ENCODE measurements at regions not wholly inside any gene's neighbourhood (a gene's known extent, or its start where the extent isn't known, plus 50 kb on each side); places are given as distances from the start of the nearest gene placed in this dataset.

DNA sequence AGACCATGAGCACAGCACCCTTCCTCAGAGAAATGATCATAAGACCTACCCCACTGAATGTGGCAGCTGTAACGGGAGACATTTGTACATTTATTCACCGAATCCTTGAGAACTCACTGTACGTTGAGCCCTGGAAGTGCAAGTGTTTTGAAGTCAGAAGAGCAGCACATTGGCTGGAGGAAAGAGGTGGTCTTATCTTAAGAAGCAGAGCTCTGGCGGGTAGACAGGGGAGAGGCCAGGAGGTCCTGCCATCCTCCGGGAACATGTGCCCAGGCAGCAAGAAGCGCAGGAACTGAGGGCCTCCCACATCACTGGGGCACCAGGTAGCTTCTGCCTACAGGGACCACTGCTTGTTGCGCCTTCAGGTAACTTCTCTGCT is 169.2 kb upstream of the IRF2BP2 start:
- TF ChIP-seq, protein P1, sequence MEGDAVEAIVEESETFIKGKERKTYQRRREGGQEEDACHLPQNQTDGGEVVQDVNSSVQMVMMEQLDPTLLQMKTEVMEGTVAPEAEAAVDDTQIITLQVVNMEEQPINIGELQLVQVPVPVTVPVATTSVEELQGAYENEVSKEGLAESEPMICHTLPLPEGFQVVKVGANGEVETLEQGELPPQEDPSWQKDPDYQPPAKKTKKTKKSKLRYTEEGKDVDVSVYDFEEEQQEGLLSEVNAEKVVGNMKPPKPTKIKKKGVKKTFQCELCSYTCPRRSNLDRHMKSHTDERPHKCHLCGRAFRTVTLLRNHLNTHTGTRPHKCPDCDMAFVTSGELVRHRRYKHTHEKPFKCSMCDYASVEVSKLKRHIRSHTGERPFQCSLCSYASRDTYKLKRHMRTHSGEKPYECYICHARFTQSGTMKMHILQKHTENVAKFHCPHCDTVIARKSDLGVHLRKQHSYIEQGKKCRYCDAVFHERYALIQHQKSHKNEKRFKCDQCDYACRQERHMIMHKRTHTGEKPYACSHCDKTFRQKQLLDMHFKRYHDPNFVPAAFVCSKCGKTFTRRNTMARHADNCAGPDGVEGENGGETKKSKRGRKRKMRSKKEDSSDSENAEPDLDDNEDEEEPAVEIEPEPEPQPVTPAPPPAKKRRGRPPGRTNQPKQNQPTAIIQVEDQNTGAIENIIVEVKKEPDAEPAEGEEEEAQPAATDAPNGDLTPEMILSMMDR (IDR thresholded peaks at IDR 0.05; ENCODE audit: extremely low read depth, missing control alignments) = no peak
- DNase-seq (ENCODE audit: low spot score) = peak; percentile 19

DNA sequence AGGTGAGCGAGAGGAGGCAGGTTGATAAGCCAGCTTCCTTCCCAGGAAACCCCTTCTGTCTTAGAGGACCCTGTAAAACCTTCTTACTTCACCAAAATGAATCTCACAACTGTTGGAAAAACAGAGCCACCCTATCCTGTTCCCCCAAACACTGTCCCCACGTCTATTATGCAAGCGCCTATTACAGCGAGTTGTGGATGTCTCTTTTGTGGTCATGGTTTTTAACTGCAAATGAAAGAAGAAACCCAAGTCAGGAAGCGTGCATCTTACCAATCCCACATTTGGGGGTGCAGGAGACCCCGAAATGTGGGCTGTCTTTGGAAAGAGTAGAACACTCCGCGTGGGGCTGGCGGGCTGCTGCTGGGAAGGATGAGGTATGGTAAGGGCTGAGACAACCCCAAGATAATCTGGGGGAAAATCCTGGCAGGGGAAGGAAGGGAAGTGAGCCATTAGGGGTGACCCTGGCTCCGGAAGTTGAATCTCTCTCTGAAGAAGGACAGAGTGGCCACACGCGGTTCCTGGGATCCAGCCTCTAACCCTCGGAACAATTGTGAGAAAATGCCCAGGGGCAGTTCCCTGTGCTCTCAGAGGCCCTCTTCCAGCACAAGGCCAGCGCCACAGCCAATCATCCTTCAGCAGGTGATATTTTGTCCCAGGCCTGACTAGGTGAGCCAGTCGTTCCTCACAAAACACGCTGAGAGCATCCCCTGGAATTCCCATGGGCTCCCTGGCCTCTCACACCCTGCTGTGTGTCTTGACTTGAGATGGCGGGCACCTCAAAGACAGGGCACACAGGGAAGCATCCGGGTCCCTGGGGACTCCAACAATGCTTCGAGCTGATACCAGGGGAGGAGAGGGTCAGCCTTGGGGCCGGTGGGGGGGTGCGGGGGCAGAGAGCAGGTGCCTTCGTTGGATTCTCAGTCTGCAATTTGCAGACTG is 168.5 kb upstream of the IRF2BP2 start:
- peak; percentile 29 for DNase-seq (ENCODE audit: low spot score)
- TF ChIP-seq, protein P1 (IDR thresholded peaks at IDR 0.05; ENCODE audit: extremely low read depth, missing control alignments) = no peak

DNA sequence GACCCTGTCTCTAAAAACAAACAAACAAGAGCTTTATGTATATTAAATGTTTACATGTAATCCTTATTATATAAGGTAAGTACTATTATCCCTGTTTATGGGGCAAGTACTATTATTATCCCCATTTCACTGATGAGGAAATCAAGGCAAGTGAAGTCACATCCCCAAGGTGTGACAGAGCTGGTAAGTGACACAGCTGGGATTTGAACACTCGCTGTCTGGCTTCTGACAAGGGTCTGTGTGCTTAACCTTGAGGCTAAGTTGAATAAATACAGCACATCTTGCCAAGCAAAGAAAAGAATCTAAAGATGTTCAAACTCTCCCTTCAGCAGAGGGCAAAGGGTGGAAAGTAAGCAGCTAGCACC is 167.9 kb upstream of the IRF2BP2 start:
- TF ChIP-seq, protein P1 (IDR thresholded peaks at IDR 0.05; ENCODE audit: extremely low read depth, missing control alignments) = no peak
- DNase-seq (ENCODE audit: low spot score) = no peak

DNA sequence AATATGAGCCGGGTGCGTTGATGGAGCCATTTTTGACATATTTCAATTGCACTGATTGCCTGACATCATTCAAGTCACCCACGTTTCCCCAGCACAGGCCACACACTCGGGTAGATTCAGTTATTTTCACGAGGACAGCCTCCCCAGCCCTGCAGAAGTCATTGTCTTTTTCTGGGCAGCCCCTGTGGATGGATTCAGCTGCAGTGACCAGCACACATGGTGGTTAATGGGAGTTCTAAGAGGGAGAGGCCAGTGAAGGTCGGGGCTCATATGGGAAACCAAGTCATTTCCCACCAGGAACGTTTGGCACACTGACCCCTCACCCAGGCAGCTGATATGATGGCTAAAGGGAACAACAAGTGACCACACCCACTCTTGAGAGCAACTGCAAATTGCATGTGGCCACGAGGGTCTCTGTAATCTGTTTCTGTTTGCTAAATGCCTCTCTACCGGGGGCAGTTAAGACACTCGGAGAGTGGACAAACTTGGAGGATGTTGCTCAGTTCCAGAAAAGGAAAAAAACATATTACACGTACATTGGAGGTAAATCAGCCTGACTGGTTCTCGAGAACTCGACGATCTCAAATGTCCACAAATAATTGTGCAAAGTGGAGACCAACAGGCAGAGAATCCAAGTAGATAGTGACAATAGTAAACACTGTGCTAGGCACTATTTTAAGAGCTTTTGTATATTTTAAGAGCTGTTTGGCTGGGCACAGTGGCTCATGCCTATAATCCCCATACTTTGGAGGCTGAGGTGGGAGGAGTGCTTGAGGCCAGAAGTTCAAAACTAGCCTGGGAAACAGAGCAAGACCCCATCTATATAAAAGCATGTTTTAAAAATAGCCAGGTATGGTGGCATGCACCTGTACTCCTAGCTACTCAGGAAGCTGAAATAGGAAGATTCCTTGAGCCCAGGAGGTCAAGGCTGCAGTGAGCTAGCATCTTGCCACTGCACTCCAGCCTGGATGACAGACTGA is 167.2 kb upstream of the IRF2BP2 start:
- TF ChIP-seq, protein P1 (IDR thresholded peaks at IDR 0.05; ENCODE audit: extremely low read depth, missing control alignments) = no peak
- DNase-seq (ENCODE audit: low spot score) = no peak

DNA sequence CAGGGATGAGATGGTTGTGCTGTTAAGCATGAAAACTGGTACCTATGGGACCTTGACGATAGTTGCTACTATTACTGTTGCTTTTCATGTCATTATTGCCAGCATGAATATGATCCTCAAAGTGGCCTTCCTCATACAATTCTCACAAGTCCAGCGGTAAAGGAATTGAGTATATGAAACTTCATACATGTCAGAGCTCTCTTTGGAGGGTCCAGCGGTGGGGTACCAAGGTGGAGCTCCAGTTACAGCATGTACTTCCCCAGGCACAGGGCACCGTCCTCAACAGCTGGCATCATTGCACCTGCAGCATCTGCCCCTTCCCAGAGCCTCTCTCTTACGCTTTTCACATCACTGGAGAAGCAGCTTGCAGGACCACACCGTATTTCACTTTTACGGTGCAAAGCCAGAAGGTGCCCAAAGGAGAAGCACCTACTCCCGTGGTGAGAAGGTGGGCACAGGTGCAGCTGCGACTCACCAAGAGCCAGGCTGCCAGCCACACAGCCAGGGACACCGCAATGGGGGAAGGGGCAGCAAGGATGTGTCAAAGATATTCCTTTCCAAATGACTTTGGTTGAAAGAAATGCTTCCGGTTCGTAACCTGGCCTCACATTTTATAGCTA is 166.4 kb upstream of the IRF2BP2 start:
- TF ChIP-seq, protein P1 (IDR thresholded peaks at IDR 0.05; ENCODE audit: extremely low read depth, missing control alignments) = no peak
- no peak for DNase-seq (ENCODE audit: low spot score)

DNA sequence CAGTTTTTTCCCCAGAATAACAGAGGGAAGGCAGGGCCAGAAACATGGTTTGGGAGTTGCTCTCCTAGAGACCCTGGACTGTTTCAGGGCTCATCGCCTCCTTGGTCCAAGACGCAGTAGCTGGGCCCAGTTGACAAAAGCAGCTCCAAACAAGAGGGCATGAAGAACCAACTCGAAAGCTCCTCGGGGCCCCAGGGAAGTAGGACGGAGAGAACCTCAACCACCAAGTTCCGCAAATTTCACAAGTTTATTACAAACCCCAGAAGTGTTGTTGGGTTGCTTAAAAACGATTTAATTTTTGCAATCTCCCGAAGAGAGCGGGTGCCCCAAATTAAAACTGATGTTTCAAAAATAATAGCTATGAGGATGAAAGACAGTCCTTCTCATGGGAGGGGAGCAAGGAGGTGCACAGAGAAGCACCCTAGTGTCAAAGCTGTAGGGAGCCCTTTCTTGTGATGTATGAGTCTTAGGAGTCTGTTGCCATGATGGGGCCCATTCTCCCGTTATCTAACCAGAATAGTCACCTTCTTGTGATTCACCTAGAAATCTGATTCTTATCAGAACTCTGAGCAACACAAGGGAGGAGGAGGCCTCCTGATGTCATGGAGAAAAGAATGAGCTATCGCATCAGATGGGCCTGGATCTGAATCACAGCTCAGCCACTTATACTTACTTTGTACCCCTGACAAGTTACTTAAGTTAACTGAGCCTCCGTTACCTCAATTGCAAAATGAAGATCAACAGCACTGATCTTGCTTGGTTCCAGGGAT is 165.7 kb upstream of the IRF2BP2 start:
- TF ChIP-seq, protein P1 (IDR thresholded peaks at IDR 0.05; ENCODE audit: extremely low read depth, missing control alignments) = no peak
- DNase-seq (ENCODE audit: low spot score) = no peak
